Right lobe of liver (tissue), 6 donors: ENCODE measurements at regions not wholly inside any gene's neighbourhood (a gene's known extent, or its start where the extent isn't known, plus 50 kb on each side); places are given as distances from the start of the nearest gene placed in this dataset.
"Not testable (repeated sequence)": the region's sequence is repeated elsewhere in the genome, so short reads cannot be mapped to it uniquely, and the experiment has no call there.

Experiments
- ATAC-seq, 4 donors: fragments of 200-7000 bp; cut with Tn5 transposase; one replicate each; pipeline ENCODE4 v1.9.1; 2020; ENCODE audit warnings: mild to moderate bottlenecking in 4 of 4, moderate library complexity in 4 of 4
- DNase-seq, 3 donors: peaks; one replicate each; pipeline ENCODE4 v3.0.0-alpha.2; 2020
- H3K27ac ChIP-seq, 3 donors: fragments of 200-600 bp; one replicate each; pipeline ENCODE4 v1.8.0; 2022
- H3K27me3 ChIP-seq, 2 donors: fragments of 200-600 bp; one replicate each; pipeline ENCODE4 v1.8.0; 2022
- H3K36me3 ChIP-seq, 4 donors: fragments of 200-600 bp; sonication (generic) in 1 of 4; one replicate each; pipeline versions ENCODE4 v1.5.1 to v1.8.0; 2017 to 2022; ENCODE audit warnings: control low read depth in 1 of 4
- H3K4me1 ChIP-seq, 4 donors: fragments of 200-600 bp; sonication (generic) in 1 of 4; one replicate each; pipeline versions ENCODE4 v1.5.1 to v1.8.0; 2017 to 2022; ENCODE audit warnings: control low read depth in 1 of 4
- H3K4me3 ChIP-seq, 3 donors: fragments of 200-600 bp; one replicate each; pipeline ENCODE4 v1.8.0; 2022
- H3K9me3 ChIP-seq, 4 donors: fragments of 200-600 bp; sonication (generic) in 1 of 4; one replicate each; pipeline versions ENCODE4 v1.5.1 to v1.8.0; 2017 to 2022; ENCODE audit warnings: control low read depth in 1 of 4
- CTCF ChIP-seq, 4 donors: fragments of 200-600 bp in 3 of 4; fragments of 450-650 bp in 1 of 4; IDR thresholded peaks; one replicate each; pipeline versions ENCODE4 v1.5.1 to v1.8.0; 2016 to 2022; ENCODE audit warnings: antibody characterized with exemption in 4 of 4, mild to moderate bottlenecking in 2 of 4
- POLR2A ChIP-seq: fragments of 450-650 bp; IDR thresholded peaks from one replicate; pipeline ENCODE4 v1.6.1; 2017; ENCODE audit warnings: antibody characterized with exemption, mild to moderate bottlenecking
- WGBS: methylation state at CpG from one replicate; pipeline ENCODE4 v1.1.6; 2018; ENCODE audit warnings: low coverage, low lambda C conversion rate; ENCODE audit not compliant: insufficient coverage; ENCODE audit errors: missing lambda C conversion rate; 5-methylcytosine and 5-hydroxymethylcytosine counted together
- intact Hi-C, 2 donors: fragments of 100-400 bp; cut with DNase I; formaldehyde crosslinking; loops; one replicate each; pipeline versions ENCODE4 v1.11.2 to v1.14.1; 2022
- donor health status: DM: no; HTN: yes; CAD: no.
- donor health status: DM: no; HTN: no; CAD: no.
- donor health status: DM: no; HTN: no; CAD: no.
- donor health status: DM: no; HTN: yes; CAD: no.
- donor health status: DM: no; HTN: yes; CAD: no.

GRCh38 chr20:22848364-22848763 lies 186.7 kb upstream of the SSTR4 start:
- Histone ChIP-seq H3K27me3 (no peaks in the 10 kb centered on the region), H3K27ac (no peak overlapping the region), H3K4me3 (no peak overlapping the region), H3K4me1 (no peaks in the 10 kb centered on the region), H3K9me3 (no peaks in the 10 kb centered on the region), H3K36me3 (no peaks in the 10 kb centered on the region)
- intact Hi-C loops = no loop called here
- TF ChIP-seq CTCF (IDR thresholded peaks at IDR 0.05) = no peak
- no peak for TF ChIP-seq POLR2A
- 50% methylated on average over 1 of the region's 1 CpG for WGBS
- ATAC-seq (no peak), DNase-seq (no peak)

- DNase-seq, H3K9me3 ChIP-seq, intact Hi-C loops, H3K27ac ChIP-seq, H3K36me3 ChIP-seq, H3K4me1 ChIP-seq, H3K27me3 ChIP-seq, H3K4me3 ChIP-seq: not testable (repeated sequence)
- peak in 2 of 4 donors; percentile 35 to 37 for ATAC-seq
- TF ChIP-seq CTCF (IDR thresholded peaks at IDR 0.05) = peak; percentile 36 to 67 (median 58)
- 8% methylated on average over 3 of the region's 3 CpGs for WGBS
Observed at GRCh38 chr20:22851679-22852346, 183.3 kb upstream of the SSTR4 start.

- intact Hi-C loops = no loop called here
Observed at GRCh38 chr20:22861231-22861980, 173.7 kb upstream of the SSTR4 start.

GRCh38 chr20:22861990-22862389 lies 173.1 kb upstream of the SSTR4 start:
- peak; percentile 57 to 89 (median 78) for ATAC-seq
- no peaks in the 10 kb centered on the region for H3K27me3 ChIP-seq
- peak in 1 of 3 donors; percentile 36 for DNase-seq
- no peaks in the 10 kb centered on the region for H3K4me1 ChIP-seq
- intact Hi-C loops = no loop called here
- no peaks in the 10 kb centered on the region for H3K36me3 ChIP-seq
- H3K9me3 ChIP-seq = no peaks in the 10 kb centered on the region
- no peak overlapping the region for H3K4me3 ChIP-seq
- WGBS = 58% methylated on average over 7 of the region's 10 CpGs
- TF ChIP-seq CTCF (IDR thresholded peaks at IDR 0.05) = no peak
- TF ChIP-seq POLR2A = no peak
- H3K27ac ChIP-seq = no peak overlapping the region

More at GRCh38 chr20:22861231-22861980, 173.7 kb upstream of the SSTR4 start:
- Histone ChIP-seq H3K4me3 (no peak overlapping the region), H3K27ac (no peak overlapping the region), H3K36me3 (no peaks in the 10 kb centered on the region), H3K4me1 (no peaks in the 10 kb centered on the region), H3K9me3 (no peaks in the 10 kb centered on the region), H3K27me3 (no peaks in the 10 kb centered on the region)
- DNase-seq (no peak), ATAC-seq (no peak)
- 41% methylated on average over 8 of the region's 11 CpGs for WGBS
- TF ChIP-seq POLR2A = no peak
- TF ChIP-seq CTCF (IDR thresholded peaks at IDR 0.05) = no peak
